Globus pallidus (tissue), 1 donor: ENCODE measurements at regions not wholly inside any gene's neighbourhood (a gene's known extent, or its start where the extent isn't known, plus 50 kb on each side); places are given as distances from the start of the nearest gene placed in this dataset.
"Not testable (repeated sequence)": the region's sequence is repeated elsewhere in the genome, so short reads cannot be mapped to it uniquely, and the experiment has no call there.

Experiments used
- DNase-seq: peaks from one replicate; pipeline ENCODE4 v3.0.0-alpha.2; 2015; ENCODE audit warnings: low spot score

DNA sequence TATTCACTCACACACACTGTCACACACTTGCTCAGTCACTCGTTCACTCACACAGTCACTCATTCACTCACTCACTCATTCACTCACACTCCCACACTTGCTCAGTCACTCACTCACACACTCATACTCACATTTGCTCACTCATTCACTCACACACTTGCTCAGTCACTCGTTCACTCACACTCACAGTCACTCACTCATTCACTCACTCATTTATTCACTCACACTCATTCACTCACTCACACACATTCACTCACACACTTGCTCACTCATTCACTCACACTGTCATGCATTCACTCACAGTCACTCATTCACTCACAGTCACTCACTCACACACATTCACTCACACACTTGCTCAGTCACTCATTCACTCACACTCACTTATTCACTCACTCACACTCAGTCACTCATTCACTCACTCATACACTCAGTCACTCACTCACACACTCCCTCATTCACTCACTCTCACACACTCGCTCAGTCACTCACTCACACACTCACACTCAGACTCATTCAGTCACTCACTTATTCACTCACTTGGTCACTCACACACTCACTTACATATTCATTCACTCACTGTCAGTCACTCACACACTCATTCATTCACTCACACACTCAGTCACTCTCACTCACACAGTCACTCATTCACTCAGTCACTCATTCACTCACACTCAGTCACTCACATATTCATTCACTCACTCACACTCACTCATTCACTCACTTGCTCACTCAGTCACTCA is 167.0 kb upstream of the C1orf174 start:
- no peak for DNase-seq

DNA sequence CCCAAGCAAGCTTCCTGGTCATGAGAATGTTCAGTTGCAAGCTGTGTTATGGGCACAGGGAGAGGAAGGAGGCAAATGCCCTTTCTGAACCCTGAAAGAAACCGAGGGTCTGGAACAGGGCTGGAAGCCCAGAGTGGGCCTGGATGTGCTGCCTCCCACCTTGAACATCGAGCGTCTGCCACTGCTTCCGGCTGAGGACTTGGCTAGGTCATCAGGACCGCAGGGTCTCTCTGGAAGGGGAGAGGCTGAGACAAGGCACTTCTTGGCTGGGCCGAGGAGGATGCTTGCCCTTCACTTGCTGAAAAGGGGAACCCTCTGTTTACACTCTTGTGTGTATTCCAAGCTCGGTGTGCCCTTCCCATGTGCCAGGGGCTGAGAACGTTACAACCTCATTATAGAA is 168.0 kb upstream of the C1orf174 start:
- no peak for DNase-seq

DNA sequence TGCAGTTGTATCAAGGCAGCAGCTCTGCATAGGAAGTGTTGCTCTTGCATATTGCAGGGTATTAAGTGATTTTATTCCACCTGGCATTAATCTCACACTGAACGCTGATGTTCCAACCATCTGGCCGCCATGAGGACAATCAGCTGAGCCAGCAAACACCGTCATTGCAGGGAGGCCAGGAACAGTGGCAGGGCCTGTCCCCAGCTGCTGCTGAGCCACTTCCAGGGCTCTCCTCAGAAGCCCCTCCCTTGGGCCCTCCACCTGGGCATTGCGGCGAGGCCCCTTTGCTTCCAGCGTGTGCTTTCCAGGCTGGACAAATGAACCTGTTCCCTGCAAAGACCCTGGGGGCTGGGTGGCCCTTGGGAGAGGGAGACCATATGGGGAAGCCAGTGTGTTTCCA is 171.6 kb upstream of the C1orf174 start:
- DNase-seq: no peak

DNA sequence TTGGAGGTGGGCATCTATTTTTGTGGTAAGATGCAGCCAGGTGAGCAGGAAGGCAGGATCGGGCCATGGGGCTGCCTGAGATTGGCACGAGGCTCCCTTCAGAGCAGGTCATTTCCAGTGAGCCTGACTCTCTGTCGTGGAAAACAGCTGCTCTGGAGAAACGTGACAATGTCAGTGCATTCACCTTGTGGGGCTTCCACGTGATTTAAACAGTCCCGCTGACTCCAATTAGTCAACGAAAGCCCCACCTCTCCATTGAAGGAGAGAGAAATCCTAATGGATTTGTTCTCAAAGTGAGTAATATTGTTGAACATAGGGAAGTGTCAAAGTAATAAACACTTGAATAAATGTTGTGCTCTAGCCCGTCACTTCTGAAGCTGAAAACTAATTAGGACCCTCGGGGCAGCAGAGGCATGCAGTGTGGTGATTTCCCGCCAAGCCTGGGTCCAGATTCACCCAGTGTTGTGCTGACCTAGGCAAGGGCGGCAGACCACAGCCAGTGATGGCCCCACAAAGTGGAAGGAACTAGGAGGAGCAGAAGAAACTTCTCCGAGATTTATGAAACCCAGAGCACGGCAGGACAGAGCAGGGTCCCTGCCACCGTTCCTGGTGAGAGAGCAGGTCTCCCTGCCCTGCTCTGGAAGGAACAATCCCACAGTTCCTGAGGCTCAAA is 172.5 kb upstream of the C1orf174 start:
- no peak for DNase-seq

DNA sequence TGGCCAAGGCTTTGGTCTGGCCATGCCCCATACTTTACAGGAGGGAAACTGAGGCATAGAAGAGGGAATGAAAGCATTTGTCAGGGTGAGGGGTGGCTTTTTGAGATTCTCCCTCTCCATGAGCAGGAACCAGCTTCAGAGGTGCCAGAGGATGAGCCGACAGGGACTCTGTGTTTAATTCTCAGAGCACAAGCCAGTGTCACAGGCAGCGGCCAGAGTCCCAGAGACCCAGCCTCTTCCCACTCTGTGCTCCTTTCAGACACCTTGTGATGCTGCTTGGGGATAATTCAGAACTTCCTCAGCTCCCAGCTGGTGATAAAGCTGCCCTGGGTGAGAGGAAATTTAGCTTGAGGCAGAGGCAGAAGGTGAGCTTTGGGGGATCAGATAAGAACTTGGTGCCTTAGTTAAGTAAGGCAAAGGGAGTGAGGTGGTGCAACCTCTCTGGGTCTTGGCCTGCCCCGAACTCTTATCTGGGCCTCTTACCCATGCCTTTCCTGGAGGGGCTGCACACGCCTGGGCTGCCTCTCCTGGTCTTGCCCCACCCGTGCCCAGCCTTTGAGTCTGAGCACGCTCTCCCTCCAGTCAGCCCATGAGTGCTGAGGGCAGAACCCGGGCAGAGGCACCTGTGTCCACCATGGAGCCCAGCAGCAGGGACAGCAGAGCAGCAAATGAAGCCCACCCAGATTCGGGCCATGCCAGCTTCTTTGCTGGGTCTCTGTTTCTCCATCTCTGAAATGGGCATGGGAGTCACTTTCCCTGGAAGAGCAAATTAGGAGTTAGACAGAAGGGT is 175.6 kb upstream of the C1orf174 start:
- DNase-seq: no peak

DNA sequence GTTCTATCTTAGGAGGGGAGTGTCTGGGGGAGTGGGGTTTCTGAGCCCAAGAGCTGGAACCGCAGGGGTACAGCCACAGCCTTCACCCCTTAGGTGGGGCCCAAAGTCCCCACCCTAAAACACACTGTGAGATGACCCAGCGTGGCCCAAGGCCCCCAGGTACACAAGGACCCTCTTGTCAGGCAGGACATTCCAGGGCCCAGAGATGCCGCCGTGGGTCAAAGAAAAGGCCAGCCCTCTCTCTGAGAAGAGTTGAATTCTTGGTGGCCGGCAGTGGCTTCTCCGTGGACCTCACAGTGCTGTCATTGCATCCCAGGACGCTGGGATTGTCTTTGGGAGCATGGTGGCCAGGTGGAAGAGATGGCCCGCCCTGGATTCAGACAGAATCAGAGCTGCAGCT is 176.3 kb upstream of the C1orf174 start:
- DNase-seq: no peak

DNA sequence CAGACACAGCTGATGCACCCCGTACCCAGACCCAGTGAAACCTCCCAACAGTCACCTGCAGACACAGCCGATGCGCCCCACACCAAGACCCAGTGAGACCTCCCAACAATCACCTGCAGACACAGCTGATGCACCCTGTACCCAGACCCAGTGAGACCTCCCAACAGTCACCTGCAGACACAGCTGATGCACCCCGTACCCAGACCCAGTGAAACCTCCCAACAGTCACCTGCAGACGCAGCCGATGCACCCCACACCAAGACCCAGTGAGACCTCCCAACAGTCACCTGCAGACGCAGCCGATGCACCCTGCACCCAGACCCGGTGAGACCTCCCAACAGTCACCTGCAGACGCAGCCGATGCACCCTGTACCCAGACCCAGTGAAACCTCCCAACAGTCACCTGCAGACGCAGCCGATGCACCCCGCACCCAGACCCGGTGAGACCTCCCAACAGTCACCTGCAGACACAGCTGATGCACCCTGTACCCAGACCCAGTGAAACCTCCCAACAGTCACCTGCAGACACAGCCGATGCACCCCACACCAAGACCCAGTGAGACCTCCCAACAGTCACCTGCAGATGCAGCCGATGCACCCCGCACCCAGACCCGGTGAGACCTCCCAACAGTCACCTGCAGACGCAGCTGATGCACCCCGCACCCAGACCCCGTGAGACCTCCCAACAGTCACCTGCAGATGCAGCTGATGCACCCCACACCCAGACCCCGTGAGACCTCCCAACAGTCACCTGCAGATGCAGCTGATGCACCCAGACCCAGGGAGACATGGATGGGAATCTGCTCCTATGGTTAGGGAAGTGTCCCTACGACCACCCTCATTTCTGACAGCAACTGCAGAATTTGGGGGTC is 178.3 kb upstream of the C1orf174 start:
- not testable (repeated sequence) for DNase-seq

DNA sequence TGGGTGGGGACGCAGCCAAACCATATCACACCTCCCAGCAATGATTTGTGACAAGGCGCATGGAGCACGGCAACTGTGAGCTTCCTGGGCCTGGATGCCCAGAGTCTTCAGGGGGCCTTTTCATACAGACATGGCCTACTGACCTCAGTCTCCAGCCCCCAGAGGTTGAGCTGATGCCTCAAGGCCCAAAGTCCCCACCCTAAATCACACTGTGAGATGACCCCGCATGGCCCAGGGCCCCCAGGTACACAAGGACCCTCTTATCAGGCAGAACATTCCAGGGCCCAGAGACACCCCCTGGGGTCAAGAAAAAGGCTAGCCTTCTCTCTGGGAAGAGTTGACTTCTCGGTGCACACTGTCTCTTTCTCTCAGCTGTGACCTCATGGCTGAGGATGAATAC is 179.7 kb upstream of the C1orf174 start:
- no peak for DNase-seq

DNA sequence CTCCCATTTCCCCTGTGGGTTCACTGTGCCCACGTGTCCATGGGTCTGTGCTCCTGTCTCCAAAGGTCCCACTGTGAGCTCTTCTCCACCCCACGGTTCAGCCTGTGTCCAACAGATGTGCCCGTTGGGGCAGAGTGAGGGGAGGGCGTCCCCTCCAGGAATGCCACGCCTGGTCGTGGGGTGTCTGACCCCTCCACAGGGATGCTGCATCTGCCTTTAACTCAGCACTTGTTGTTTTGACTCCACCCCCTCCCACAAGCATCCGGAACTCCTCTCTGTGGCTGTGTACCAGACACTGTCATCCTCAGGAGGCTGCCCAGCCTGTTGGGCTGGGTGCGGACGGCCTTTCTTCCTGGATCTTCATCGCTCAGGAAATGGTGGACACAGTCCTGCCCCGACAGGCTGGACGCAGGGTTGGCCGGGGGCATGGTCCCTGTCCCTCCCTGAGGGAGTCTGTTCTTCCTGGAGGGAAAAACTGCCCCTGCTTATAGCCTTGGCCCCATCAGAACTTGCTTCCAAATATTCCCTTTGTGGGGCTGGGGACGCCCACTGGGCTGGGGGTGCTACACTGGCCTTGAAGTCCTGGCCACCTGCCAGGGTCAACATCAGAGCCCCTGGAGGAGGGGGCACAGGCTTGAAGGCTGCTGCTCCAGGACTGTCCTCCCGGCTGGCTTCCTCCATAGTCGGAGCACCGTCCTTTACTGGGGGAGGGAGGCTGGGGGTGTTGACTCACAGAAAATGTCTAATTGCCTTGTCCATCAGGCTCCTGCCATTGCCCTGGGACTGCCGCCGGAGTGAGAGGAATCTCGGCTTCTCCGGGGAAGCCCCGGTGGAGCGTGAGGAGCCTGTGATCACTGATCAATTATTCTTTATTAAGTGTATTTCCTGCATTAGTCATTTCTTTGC is 182.0 kb upstream of the C1orf174 start:
- no peak for DNase-seq

DNA sequence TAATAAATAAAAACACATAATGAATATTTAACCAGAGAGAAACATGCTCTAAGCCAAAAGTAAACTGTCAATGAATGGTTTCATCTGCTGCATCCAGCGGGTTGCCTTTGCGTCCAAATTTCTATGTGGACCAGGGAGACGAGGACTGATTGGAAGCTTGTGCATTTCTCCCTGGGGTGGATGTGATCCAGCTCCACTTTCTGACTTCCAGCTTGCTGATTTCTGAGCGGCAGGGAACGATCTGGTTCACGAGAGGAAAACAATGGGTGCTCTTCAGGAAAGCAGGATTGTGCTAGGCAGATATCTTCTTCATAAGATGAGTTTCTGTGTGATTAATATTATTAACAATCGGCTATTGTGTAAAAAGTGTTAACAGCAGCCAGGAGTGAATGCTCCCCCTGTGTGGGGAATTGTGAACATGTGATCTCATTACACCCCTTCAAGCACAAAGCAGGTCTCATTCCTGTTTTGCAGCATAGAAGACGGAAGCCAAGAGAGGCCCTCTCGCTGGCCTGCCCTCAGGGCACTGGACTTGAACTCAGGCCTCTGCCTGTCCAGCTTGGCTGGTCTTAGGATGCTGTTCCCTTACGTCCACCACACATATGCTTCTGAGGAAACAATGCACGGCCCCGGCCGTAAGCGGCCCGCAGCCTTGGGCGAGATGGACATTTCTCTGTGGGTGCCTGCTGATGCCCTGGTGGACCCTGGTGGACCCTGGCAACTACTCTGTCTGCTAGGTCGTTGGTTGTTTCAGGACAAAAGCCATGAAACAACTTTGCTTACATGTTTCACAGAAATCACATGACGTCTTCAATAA is 183.4 kb upstream of the C1orf174 start:
- peak; percentile 3 for DNase-seq

DNA sequence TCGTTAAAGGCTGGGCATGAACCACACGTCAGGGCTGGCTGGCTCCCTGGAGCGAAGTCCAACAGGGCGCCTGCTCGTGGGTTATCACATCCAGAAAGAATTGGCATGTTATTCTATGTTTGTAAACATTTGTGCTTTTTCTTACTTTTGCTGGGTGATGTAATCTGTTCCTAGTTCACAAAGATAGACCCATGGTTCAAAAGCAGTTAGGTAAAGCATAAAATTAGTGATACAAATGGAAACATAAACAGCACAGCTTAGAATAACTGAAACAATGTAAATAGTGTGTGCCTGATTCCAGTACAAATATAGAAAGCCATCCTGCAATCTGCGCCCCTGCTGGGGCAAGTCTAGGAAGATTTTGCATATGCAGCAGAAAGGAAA is 184.0 kb upstream of the C1orf174 start:
- DNase-seq: no peak

DNA sequence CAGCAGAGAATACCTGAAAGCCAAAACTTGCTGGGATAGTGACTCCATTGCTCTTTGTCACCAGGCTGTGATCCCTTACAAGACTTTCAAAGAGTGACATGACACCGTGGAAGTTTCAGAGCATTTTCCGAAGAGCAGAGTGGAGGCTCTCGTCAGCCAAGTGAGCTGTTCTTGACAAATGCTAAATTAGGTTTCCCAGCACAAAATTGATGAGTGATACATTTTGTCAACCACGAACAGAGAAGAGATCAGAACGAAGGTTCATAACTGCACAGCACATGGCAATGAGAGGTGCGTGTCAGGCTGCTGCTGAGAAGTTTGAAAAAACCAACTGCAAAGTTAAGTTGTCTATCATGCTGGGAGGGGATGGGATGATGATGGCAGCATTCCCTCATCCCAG is 184.4 kb upstream of the C1orf174 start:
- no peak for DNase-seq

DNA sequence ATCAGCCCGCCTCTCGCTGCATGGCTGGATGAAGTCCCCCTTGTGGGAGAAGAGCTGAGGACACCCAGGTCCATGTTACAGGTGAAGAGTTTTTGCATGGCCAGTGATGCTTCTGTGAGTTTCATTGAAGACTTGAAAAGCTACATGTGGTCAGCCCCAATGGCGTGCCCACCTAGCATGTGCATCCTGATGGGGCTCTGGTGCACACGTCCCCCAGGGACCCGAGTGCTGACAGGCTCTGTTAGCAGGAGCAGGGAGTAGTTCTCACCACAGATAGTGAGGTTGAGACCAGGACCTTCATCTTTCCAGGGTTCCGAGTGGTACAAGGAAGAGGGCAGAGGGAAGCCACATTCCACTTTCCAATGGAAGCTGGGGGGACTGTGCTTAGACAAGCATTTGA is 184.8 kb upstream of the C1orf174 start:
- no peak for DNase-seq

DNA sequence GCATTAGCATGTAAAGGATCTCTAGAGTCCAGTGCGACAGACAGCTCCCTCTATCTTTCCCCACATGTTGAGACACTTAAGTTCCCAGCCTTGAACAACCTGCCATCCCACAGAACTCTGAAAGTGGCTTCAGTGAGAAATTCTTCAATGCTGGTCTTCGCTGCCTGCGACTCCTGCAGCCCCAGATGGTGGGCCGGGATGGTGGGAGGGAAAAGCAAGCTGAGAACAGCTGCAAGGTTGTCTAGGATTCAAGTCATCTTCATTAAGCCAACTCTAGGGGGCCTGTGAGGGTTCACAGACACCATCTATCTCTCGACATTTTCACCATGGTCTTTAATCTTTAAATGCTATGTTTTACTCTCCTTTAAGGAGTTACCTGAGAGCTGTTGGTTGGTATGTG is 185.5 kb upstream of the C1orf174 start:
- no peak for DNase-seq

DNA sequence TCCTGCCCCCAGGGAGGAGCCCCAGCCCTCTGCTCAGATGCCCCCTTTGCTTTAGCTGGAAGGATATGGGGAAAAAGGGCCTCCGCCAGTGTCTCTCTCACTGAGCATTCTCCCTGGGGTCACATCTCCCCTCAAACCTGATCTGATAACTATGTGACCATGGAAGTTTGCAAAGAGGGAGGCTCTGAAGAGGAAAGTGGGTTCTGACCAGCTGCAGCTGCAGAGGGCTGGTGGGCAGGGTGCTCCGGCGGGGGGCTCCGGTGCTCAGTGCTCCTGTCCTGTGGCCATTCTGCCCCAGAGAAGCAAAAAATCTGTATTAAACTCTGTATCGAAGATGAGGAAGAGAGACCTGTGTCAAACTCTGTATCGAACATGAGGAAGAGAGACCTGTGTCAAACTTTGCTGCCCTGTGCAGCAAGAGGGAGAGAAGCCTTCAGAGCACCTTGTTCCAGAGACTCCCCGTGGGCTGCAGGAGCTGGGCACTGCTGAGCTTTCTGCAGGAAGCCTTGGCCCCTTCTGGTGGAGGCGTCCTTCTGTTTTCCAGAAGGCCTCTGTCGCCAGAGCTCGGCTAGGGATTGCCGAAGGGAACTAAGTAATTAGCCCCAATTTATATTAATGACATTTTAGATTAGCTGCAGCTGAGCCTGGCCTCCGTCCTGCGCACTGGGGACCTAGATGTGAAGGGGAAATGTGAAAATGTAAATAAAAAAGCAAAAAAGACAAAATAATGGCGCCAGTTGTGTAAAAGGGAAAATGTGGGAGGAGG is 186.2 kb upstream of the C1orf174 start:
- no peak for DNase-seq

DNA sequence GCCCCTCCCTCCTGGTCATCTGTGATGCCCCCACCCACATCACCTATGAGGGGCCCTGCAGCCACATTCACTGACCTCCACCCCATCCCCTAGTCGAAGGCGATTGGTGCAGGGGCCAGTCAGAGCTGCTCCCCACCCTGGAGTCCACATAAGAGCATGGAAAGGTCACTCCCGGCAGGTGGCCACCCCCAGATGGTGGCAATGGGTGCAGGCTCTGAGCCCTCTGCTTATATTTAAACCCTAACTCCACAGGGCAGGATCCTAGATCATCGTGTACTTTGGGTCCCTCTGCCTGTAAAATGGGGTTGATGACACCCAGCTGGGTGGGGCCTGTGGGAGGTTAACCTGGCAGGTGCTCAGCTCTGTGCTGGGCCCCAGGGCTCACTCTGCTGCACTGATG is 186.8 kb upstream of the C1orf174 start:
- no peak for DNase-seq

DNA sequence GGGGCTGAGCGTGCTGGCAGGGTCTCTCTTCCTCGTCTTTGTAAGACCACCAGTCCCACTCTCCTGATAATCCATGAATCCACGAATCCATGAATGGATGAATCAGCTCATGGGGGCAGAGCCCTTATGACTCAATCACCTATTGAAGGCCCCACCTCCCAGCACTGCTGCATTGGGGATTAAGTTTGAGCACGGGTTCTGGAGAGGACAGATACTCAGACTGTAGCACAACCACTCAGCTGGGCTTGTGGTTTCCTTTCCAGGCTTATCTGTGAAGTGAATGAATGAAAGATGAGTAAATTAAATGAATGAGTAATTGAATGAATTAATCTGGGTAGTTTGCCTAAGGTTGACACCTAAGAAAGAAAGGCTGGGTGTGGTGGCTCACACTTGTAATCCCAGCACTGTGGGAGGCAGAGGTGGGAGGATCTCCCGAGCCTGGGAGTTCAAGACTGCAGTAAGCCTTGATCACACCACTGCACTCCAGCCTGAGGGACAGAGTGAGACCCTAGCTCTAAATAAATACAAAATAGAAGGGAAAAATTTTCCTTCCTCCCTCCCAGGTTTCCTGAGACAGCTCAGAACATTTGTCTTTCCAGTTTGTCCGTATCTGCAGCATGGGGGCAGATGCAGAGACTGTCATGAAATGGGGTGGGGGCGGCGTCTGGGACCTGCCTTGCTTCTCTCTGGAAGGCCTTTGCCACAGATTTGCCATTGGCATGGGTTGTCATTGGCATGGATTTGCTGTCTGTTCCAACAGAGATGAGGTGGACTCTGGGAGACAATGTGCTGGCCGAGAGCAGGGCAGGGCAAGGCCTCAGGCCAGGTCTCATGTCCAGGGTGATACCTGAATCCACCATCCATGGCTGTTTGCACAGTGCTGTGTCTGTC is 187.7 kb upstream of the C1orf174 start:
- no peak for DNase-seq

DNA sequence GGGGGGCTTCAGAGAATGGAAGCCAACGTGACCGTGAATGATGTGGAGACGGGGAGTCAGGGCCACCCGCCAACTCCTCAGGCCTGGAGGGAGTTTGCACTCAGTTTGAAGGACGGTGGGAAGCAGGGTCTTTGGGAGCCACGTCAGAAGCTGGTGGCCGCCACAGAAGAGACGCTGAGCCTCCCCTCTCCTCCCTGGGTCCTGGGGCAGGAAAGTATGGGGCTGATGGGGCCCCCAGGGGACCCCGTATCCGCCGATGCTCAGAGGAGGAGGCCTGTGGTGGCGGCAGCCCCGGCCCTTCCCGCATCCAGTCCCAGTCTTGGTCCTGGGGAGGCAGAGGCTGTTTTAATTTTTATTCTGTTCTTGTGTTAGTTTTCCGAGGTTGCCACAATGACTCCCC is 188.6 kb upstream of the C1orf174 start:
- no peak for DNase-seq
